K562 (cell line): ENCODE measurements at regions not wholly inside any gene's neighbourhood (a gene's known extent, or its start where the extent isn't known, plus 50 kb on each side); places are given as distances from the start of the nearest gene placed in this dataset.

Experiments used
- ATAC-seq: fragments of 200-7000 bp; cut with Tn5 transposase; 3 replicates; pipeline ENCODE4 v1.9.1; 2020; ENCODE audit warnings: moderate library complexity
- BruUV-seq: library from RNA; stranded (reverse); fragments of 400-500 nt; replicated peaks from 2 replicates; lab custom pipeline; 2021; lab: Mats Ljungman, UMichigan
- CTCF ChIA-PET: fragments of 300-600 bp; formaldehyde crosslinking; extraction: SDS; loops from one replicate; lab custom pipeline; 2021; ENCODE audit warnings: low intra/inter-chr PET ratio; lab: Yijun Ruan, JAX
- POLR2A ChIA-PET: fragments of 300-600, 350-650 bp; sonication (Branson Sonifier 250); formaldehyde crosslinking; extraction: SDS; loops from one replicate; lab custom pipeline; 2021; ENCODE audit warnings: antibody characterized with exemption, inconsistent platforms; lab: Yijun Ruan, JAX
- DNase-seq, 4 experiments: peaks; one replicate each; pipeline versions ENCODE4 v3.0.0 to v3.0.0-alpha.2; 2011 to 2018; ENCODE audit warnings: low spot score in 3 of 4, mixed read lengths in 3 of 4; ENCODE audit errors: extremely low read depth in 1 of 4
- FAIRE-seq: peaks from 2 replicates; lab custom pipeline; 2011; peaks lifted over from hg19 to GRCh38; lab: Jason Lieb, UNC
- H2AFZ ChIP-seq: 2 replicates; pipeline ENCODE4 v1.6.0; 2011; ENCODE audit warnings: low read depth, low read length, control low read depth, inconsistent platforms
- H3K27ac ChIP-seq: fragments of 200-600 bp; 3 replicates; pipeline ENCODE4 v1.8.0; 2011; ENCODE audit warnings: low read depth, mild to moderate bottlenecking, control low read depth, inconsistent platforms, low read length, moderate library complexity, mixed read lengths; ENCODE audit errors: extremely low read depth
- H3K27me3 ChIP-seq, 2 experiments: fragments of 300-600 bp in 1 of 2; 2 replicates in 1 of 2; 3 replicates in 1 of 2; pipeline versions ENCODE4 v1.6.0 to v1.8.0; 2011; ENCODE audit warnings: inconsistent platforms in 2 of 2, low read length in 2 of 2, mild to moderate bottlenecking in 1 of 2, mixed read lengths in 1 of 2, moderate library complexity in 1 of 2; ENCODE audit not compliant: control insufficient read depth in 2 of 2, insufficient read depth in 2 of 2
- H3K36me3 ChIP-seq: fragments of 300-600 bp; 3 replicates; pipeline ENCODE4 v1.8.0; 2011; ENCODE audit warnings: mild to moderate bottlenecking, low read length, inconsistent platforms; ENCODE audit not compliant: control insufficient read depth, insufficient read depth
- H3K4me1 ChIP-seq, 2 experiments: fragments of 200-600 bp in 1 of 2; replicated peaks in 1 of 2; 2 replicates in 1 of 2; 3 replicates in 1 of 2; pipeline versions ENCODE4 v1.5.1 to v1.8.0; 2011; ENCODE audit warnings: inconsistent platforms in 2 of 2, low read length in 2 of 2, mild to moderate bottlenecking in 1 of 2, mixed read lengths in 1 of 2, moderate library complexity in 1 of 2; ENCODE audit not compliant: control insufficient read depth in 2 of 2, insufficient read depth in 2 of 2
- H3K4me2 ChIP-seq: 2 replicates; pipeline ENCODE4 v1.6.1; 2011; ENCODE audit warnings: low read length, control low read depth, inconsistent platforms, mixed read lengths; ENCODE audit not compliant: insufficient read depth
- H3K4me3 ChIP-seq: fragments of 200-600 bp; sonication (generic), shearing (Covaris generic); 2 replicates; pipeline ENCODE4 v1.5.1; 2016; ENCODE audit warnings: control low read depth, inconsistent platforms
- H3K79me2 ChIP-seq: fragments of 200-600 bp; 3 replicates; pipeline ENCODE4 v1.8.0; 2011; ENCODE audit warnings: low read length, inconsistent platforms; ENCODE audit not compliant: control insufficient read depth, insufficient read depth
- H3K9ac ChIP-seq, 2 experiments: 2 replicates each; pipeline versions ENCODE4 v1.6.0 to v1.6.1; 2011; ENCODE audit warnings: low read depth in 2 of 2, low read length in 2 of 2, control low read depth in 1 of 2, inconsistent platforms in 1 of 2, mild to moderate bottlenecking in 1 of 2, mixed read lengths in 1 of 2; ENCODE audit not compliant: insufficient read depth in 1 of 2
- H3K9me1 ChIP-seq: one replicate; pipeline ENCODE4 v1.6.0; 2011; ENCODE audit warnings: inconsistent platforms, mild to moderate bottlenecking, low read length, moderate library complexity; ENCODE audit not compliant: control insufficient read depth, insufficient read depth
- H3K9me3 ChIP-seq: replicated peaks from 2 replicates; pipeline ENCODE4 v1.5.1; 2011; ENCODE audit warnings: low read depth, low read length, inconsistent platforms; ENCODE audit not compliant: control insufficient read depth, insufficient read depth
- H4K20me1 ChIP-seq: replicated peaks from 2 replicates; pipeline ENCODE4 v1.6.1; 2011; ENCODE audit warnings: low read length, inconsistent platforms, mixed read lengths; ENCODE audit not compliant: control insufficient read depth, insufficient read depth
- RBM34 ChIP-seq: fragments of 200-400 bp; formaldehyde crosslinking; IDR thresholded peaks from 2 replicates; pipeline ENCODE4 v1.6.1; 2018; ENCODE audit warnings: low read length, borderline replicate concordance; ENCODE audit not compliant: insufficient read depth
- RCOR1 ChIP-seq, 2 experiments: IDR thresholded peaks; 2 replicates each; pipeline ENCODE4 v1.6.1; 2012; ENCODE audit warnings: low read depth in 2 of 2, low read length in 2 of 2, borderline replicate concordance in 1 of 2, improper control_type of control experiment in 1 of 2
- WHSC1 ChIP-seq: IDR thresholded peaks from one replicate; pipeline ENCODE4 v1.6.1; 2012; ENCODE audit warnings: low read length, control low read depth, inconsistent platforms
- ZBTB17 ChIP-seq: fragments of 450-650 bp; formaldehyde crosslinking; IDR thresholded peaks from 2 replicates; pipeline ENCODE4 v1.4.0; 2020; ENCODE audit warnings: mild to moderate bottlenecking
- ZNF445 ChIP-seq: fragments of 250-450 bp; sonication (Bioruptor Pico); IDR thresholded peaks from 2 replicates; pipeline ENCODE4 v1.4.0; 2020; ENCODE audit warnings: low read depth, mild to moderate bottlenecking, moderate library complexity
- WGBS: fragments of 100-300 bp; shearing (Covaris generic); methylation state at CpG from one replicate; pipeline ENCODE4 v1.1.6; 2016; ENCODE audit warnings: low coverage, mixed read lengths; ENCODE audit not compliant: insufficient coverage; ENCODE audit errors: missing lambda C conversion rate; 5-methylcytosine and 5-hydroxymethylcytosine counted together
- in situ Hi-C: fragments of 300-500 bp; cut with MboI; formaldehyde crosslinking; loops from 4 replicates; pipeline ENCODE4 v1.15.0; 2018; ENCODE audit warnings: inconsistent platforms, mixed read lengths
- intact Hi-C: fragments of 100-400 bp; cut with micrococcal nuclease; formaldehyde crosslinking; loops from 2 replicates; pipeline ENCODE4 v1.14.2; 2022
- TF ChIP-seq, protein P1 (sequence below): fragments of 450-650 bp; formaldehyde crosslinking; IDR thresholded peaks from 2 replicates; pipeline ENCODE4 v1.4.0; 2020; ENCODE audit warnings: mild to moderate bottlenecking, moderate library complexity

DNA sequence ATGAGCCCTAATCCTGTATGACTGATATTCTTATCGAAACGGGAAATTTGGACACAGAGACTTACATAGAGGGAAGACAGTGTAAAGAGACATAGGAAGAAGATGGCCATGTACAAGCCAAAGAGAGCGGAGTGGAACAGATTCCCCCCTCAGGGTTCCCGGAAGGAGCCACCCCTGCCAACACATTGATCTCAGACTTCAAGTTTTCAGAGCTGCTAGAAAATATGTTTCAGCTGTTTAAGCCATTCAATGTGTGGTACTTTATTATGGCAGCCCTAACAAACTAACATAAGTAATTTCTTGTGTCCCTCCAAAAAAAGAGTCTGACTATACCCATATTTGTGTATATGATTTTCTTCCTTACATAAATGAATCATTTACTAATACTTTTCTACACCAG is 128.0 kb upstream of the STC2 start:
- Histone ChIP-seq H3K4me2 (peak overlapping the region; percentile 17; the same call in 1 of the 2 replicates), H3K9me1 (no peaks in the 10 kb centered on the region), H3K9ac (0 out of 4 replicates have a peak overlapping the region, but pooled peaks of 1 of the 2 experiments have one; percentile 19), H3K4me1 (peaks cover 3 to 25% of the 10 kb centered on the region in 2 experiments; a peak in 3 of 5 replicates), H3K79me2 (no peaks in the 10 kb centered on the region), H3K4me3 (no peak overlapping the region), H3K27ac (peak overlapping the region; percentile 81), H3K27me3 (no peaks in the 10 kb centered on the region), H3K36me3 (no peaks in the 10 kb centered on the region), H3K9me3 (no peaks in the 10 kb centered on the region), H2AFZ (peak overlapping the region; percentile 16; the same call in 1 of the 2 replicates), H4K20me1 (no peaks in the 10 kb centered on the region)
- in situ Hi-C loops (no loop called here), intact Hi-C loops (no loop called here)
- no TSS peak for BruUV-seq
- DNase-seq (no peak), ATAC-seq (no peak), FAIRE-seq (no peak)
- 52% methylated on average over 4 of the region's 4 CpGs for WGBS
- TF ChIP-seq ZBTB17 = no peak
- POLR2A ChIA-PET = interaction anchor here (0.7 kb wide), 1 partner anchor 42 kb away, joined by 3 read pairs; no protein-coding TSS in a partner anchor
- CTCF ChIA-PET = no interaction called here

DNA sequence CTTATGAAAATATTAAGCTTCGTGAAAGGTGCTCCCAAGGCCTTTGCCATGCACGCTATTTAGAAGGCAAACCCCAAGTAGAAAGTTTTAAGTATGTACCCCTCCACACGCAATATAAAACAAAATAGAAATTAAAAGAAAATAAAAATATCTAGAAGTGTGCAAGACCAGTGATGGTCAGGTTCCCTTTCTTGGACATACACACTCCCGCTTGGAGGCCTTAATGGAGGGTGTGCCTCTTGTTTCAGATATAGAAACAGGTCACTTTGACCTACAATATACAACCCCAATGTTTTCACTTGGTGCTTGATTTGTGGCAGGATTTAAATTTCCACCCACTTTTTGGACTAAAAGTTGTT is 127.4 kb upstream of the STC2 start:
- intact Hi-C loops (no loop called here), in situ Hi-C loops (no loop called here)
- no peaks in the 10 kb centered on the region for H3K36me3 ChIP-seq
- WGBS = 3% methylated on average over 4 of the region's 4 CpGs
- ChIA-PET CTCF (no interaction called here), POLR2A (interaction anchor here (0.6 kb wide), 1 partner anchor 29 kb away, joined by 3 read pairs; no protein-coding TSS in a partner anchor)
- no peaks in the 10 kb centered on the region for H3K9me3 ChIP-seq
- H3K9ac ChIP-seq = peak overlapping the region in 1 of 2 experiments; percentile 19; a peak in 1 of 4 replicates
- peak overlapping the region; percentile 81 for H3K27ac ChIP-seq
- DNase-seq (peak in 1 of 4 experiments; percentile 29), ATAC-seq (peak; percentile 71), FAIRE-seq (peak; percentile 57)
- H3K9me1 ChIP-seq = no peaks in the 10 kb centered on the region
- peak overlapping the region; percentile 17; the same call in 1 of the 2 replicates for H3K4me2 ChIP-seq
- H3K27me3 ChIP-seq = no peaks in the 10 kb centered on the region
- no peaks in the 10 kb centered on the region for H4K20me1 ChIP-seq
- no peak overlapping the region for H3K4me3 ChIP-seq
- BruUV-seq = no TSS peak
- H3K4me1 ChIP-seq = peaks cover 3 to 25% of the 10 kb centered on the region in 2 experiments; a peak in 3 of 5 replicates
- H2AFZ ChIP-seq = peak overlapping the region; percentile 16; the same call in 1 of the 2 replicates
- no peaks in the 10 kb centered on the region for H3K79me2 ChIP-seq
- TF ChIP-seq RBM34 = no peak
- TF ChIP-seq ZNF445 (CRISPR knock-in tag) = no peak
- no peak for TF ChIP-seq RCOR1 (IDR thresholded peaks at IDR 0.05; ENCODE audit: borderline replicate concordance in 1 of 2, low read depth in 2 of 2, low read length in 2 of 2)
- TF ChIP-seq, protein P1, sequence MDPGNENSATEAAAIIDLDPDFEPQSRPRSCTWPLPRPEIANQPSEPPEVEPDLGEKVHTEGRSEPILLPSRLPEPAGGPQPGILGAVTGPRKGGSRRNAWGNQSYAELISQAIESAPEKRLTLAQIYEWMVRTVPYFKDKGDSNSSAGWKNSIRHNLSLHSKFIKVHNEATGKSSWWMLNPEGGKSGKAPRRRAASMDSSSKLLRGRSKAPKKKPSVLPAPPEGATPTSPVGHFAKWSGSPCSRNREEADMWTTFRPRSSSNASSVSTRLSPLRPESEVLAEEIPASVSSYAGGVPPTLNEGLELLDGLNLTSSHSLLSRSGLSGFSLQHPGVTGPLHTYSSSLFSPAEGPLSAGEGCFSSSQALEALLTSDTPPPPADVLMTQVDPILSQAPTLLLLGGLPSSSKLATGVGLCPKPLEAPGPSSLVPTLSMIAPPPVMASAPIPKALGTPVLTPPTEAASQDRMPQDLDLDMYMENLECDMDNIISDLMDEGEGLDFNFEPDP (CRISPR knock-in tag) = no peak
- no peak for TF ChIP-seq WHSC1
